HepG2 (cell line): ENCODE measurements at regions not wholly inside any gene's neighbourhood (a gene's known extent, or its start where the extent isn't known, plus 50 kb on each side); places are given as distances from the start of the nearest gene placed in this dataset.
A peak's percentile ranks its signal among the peaks of the same experiment; 100 is the strongest.

Experiments
- ATAC-seq: fragments of 200-7000 bp; cut with Tn5 transposase; 3 replicates; pipeline ENCODE4 v1.9.1; 2020; ENCODE audit warnings: mild to moderate bottlenecking, moderate library complexity
- BruUV-seq: library from RNA; stranded (reverse); fragments of 400-500 nt; replicated peaks from 2 replicates; lab custom pipeline; 2021; lab: Mats Ljungman, UMichigan
- CTCF ChIA-PET: fragments of 300-600 bp; formaldehyde crosslinking; extraction: SDS; loops from one replicate; lab custom pipeline; 2021; ENCODE audit warnings: low total read pairs, inconsistent platforms, low intra/inter-chr PET ratio; lab: Yijun Ruan, JAX
- POLR2A ChIA-PET: fragments of 350-600 bp; sonication (Branson Sonifier 250); formaldehyde crosslinking; loops from one replicate; lab custom pipeline; 2020; ENCODE audit warnings: antibody characterized with exemption, inconsistent platforms; lab: Yijun Ruan, JAX
- DNase-seq: peaks from one replicate; pipeline ENCODE4 v3.0.0-alpha.2; 2015; ENCODE audit warnings: low spot score
- FAIRE-seq: peaks from 3 replicates; lab custom pipeline; 2011; peaks lifted over from hg19 to GRCh38; lab: Jason Lieb, UNC
- H2AFZ ChIP-seq: one replicate; pipeline ENCODE4 v1.6.1; 2011; ENCODE audit warnings: low read length, inconsistent platforms
- H3K27ac ChIP-seq: fragments of 300-600 bp; 3 replicates; pipeline ENCODE4 v1.8.0; 2011; ENCODE audit warnings: mixed run types, mild to moderate bottlenecking, mixed read lengths, low read length, inconsistent platforms; ENCODE audit not compliant: insufficient read depth; ENCODE audit errors: extremely low read length
- H3K27me3 ChIP-seq, 2 experiments: fragments of 200-600 bp in 1 of 2; 2 replicates in 1 of 2; 3 replicates in 1 of 2; pipeline versions ENCODE4 v1.6.0 to v1.8.0; 2011; ENCODE audit warnings: low read length in 2 of 2, mild to moderate bottlenecking in 2 of 2, moderate library complexity in 2 of 2, inconsistent platforms in 1 of 2; ENCODE audit not compliant: insufficient read depth in 2 of 2, control insufficient read depth in 1 of 2
- H3K36me3 ChIP-seq, 2 experiments: fragments of 200-600 bp in 1 of 2; replicated peaks in 1 of 2; 2 replicates in 1 of 2; 3 replicates in 1 of 2; pipeline versions ENCODE4 v1.5.1 to v1.8.0; 2011; ENCODE audit warnings: low read length in 2 of 2, inconsistent platforms in 1 of 2; ENCODE audit not compliant: insufficient read depth in 2 of 2, control insufficient read depth in 1 of 2
- H3K4me1 ChIP-seq: 2 replicates; pipeline ENCODE4 v1.5.1; 2012; ENCODE audit warnings: low read length, inconsistent platforms; ENCODE audit not compliant: insufficient read depth
- H3K4me2 ChIP-seq: 2 replicates; pipeline ENCODE4 v1.6.0; 2011; ENCODE audit warnings: low read depth, low read length, inconsistent platforms
- H3K4me3 ChIP-seq, 3 experiments: fragments of 200-600 bp in 1 of 3; sonication (generic), shearing (Covaris generic) in 1 of 3; replicated peaks in 1 of 3; 2 replicates each; pipeline ENCODE4 v1.5.1; 2011 to 2016; ENCODE audit warnings: low read length in 3 of 3, inconsistent platforms in 2 of 3, low read depth in 2 of 3, mild to moderate bottlenecking in 2 of 3, control low read depth in 1 of 3, mixed read lengths in 1 of 3; ENCODE audit not compliant: insufficient read depth in 1 of 3
- H3K79me2 ChIP-seq: one replicate; pipeline ENCODE4 v1.6.1; 2011; ENCODE audit warnings: low read length, inconsistent platforms; ENCODE audit not compliant: insufficient read depth
- H3K9ac ChIP-seq: 2 replicates; pipeline ENCODE4 v1.6.0; 2011; ENCODE audit warnings: mild to moderate bottlenecking, low read depth, low read length, inconsistent platforms; ENCODE audit not compliant: insufficient read depth
- H3K9me3 ChIP-seq: 2 replicates; pipeline ENCODE4 v1.5.1; 2012; ENCODE audit warnings: mild to moderate bottlenecking, low read length
- H4K20me1 ChIP-seq: 2 replicates; pipeline ENCODE4 v1.6.0; 2011; ENCODE audit warnings: inconsistent platforms, mild to moderate bottlenecking, low read length, moderate library complexity; ENCODE audit not compliant: insufficient read depth
- ASH2L ChIP-seq: fragments of 300-600, 200-600 bp; sonication (generic); IDR thresholded peaks from 2 replicates; pipeline ENCODE4 v1.7.0; 2017; ENCODE audit warnings: low read depth, mild to moderate bottlenecking, moderate library complexity, mixed read lengths, low read length; ENCODE audit not compliant: insufficient read length
- GTF3A ChIP-seq: sonication (generic); formaldehyde crosslinking; conservative IDR thresholded peaks from 2 replicates; pipeline ENCODE4 v1.4.0; 2020; ENCODE audit warnings: mild to moderate bottlenecking, missing genetic modification reagents
- HES4 ChIP-seq: sonication (generic); formaldehyde crosslinking; IDR thresholded peaks from 2 replicates; pipeline ENCODE4 v1.9.0; 2021; ENCODE audit warnings: mild to moderate bottlenecking, missing genetic modification reagents, borderline replicate concordance
- MAFK ChIP-seq, 2 experiments: IDR thresholded peaks in 1 of 2; conservative IDR thresholded peaks in 1 of 2; 2 replicates each; pipeline ENCODE4 v1.6.1; 2011; ENCODE audit warnings: improper control_type of control experiment in 2 of 2, low read length in 2 of 2
- NFRKB ChIP-seq: fragments of 450-650 bp; IDR thresholded peaks from 2 replicates; pipeline ENCODE4 v1.6.1; 2017
- NONO ChIP-seq, 2 experiments: fragments of 450-650 bp in 1 of 2; sonication (generic) in 1 of 2; formaldehyde crosslinking in 1 of 2; IDR thresholded peaks in 1 of 2; conservative IDR thresholded peaks in 1 of 2; 2 replicates each; pipeline versions ENCODE4 v1.6.1 to v1.8.0; 2017 to 2022; ENCODE audit warnings: mild to moderate bottlenecking in 1 of 2, missing genetic modification reagents in 1 of 2, moderate library complexity in 1 of 2
- ZFP36L2 ChIP-seq: sonication (generic); formaldehyde crosslinking; IDR thresholded peaks from 2 replicates; pipeline ENCODE4 v1.4.0; 2020; ENCODE audit warnings: missing genetic modification reagents
- ZNF317 ChIP-seq: sonication (generic); formaldehyde crosslinking; IDR thresholded peaks from 2 replicates; pipeline ENCODE4 v1.5.0; 2020; ENCODE audit warnings: mild to moderate bottlenecking, missing genetic modification reagents
- WGBS: methylation state at CpG from one replicate; pipeline ENCODE4 v1.1.6; 2017; ENCODE audit warnings: low lambda C conversion rate; 5-methylcytosine and 5-hydroxymethylcytosine counted together
- in situ Hi-C: cut with HindIII; loops from 2 replicates; pipeline ENCODE4 v1.10.0; 2017; ENCODE audit warnings: low pct_unique_long_range_greater_than_20kb; ENCODE audit not compliant: extremely low pct_ligation_motif_present
- intact Hi-C: fragments of 100-400 bp; cut with micrococcal nuclease; formaldehyde crosslinking; loops from one replicate; pipeline ENCODE4 v1.10.0; 2022; ENCODE audit not compliant: unreplicated experiment
- TF ChIP-seq, protein P1 (sequence below): sonication (generic); formaldehyde crosslinking; IDR thresholded peaks from 2 replicates; pipeline ENCODE4 v1.4.0; 2020; ENCODE audit warnings: mild to moderate bottlenecking, missing genetic modification reagents
- TF ChIP-seq, protein P2 (sequence below): IDR thresholded peaks from 2 replicates; pipeline ENCODE4 v1.6.1; 2016; ENCODE audit warnings: low read depth, missing genetic modification reagents, missing compliant biosample characterization

DNA sequence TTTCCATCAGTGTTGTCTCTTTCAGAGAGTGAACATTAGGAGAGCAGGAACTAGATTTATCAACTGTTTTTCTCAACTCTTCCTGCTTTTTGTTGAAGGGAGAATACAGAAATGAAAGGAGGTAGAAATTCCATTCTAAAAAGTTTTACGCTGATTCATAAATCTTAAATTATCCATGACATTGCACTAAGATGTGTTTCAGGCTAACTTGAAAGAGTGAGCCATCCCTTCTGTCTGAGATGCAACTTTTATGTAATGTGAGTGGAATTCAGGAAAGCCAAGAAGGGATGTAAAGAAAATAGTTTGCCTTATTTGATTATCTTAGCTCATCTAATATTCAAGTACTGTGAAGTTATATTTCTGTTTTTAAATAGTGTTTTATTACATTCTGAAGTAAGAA is 349.5 kb upstream of the RGS6 start:
- ATAC-seq (no peak), DNase-seq (no peak), FAIRE-seq (no peak)
- Histone ChIP-seq H3K4me1 (peaks cover 18% of the 10 kb centered on the region), H3K4me2 (no peak overlapping the region), H3K36me3 (0 out of 5 replicates have a peak, but pooled peaks cover 0 to under 1% of the 10 kb centered on the region in 2 experiments), H2AFZ (no peak overlapping the region), H3K27me3 (no peaks in the 10 kb centered on the region), H3K4me3 (no peak overlapping the region), H3K27ac (no peak overlapping the region), H4K20me1 (no peaks in the 10 kb centered on the region; the same call in 1 of the 2 replicates), H3K79me2 (no peaks in the 10 kb centered on the region), H3K9me3 (no peaks in the 10 kb centered on the region), H3K9ac (no peak overlapping the region)
- in situ Hi-C loops (no loop called here), intact Hi-C loops (no loop called here)
- CTCF ChIA-PET: no interaction called here
- no TSS peak for BruUV-seq
- WGBS: 100% methylated on average over 1 of the region's 1 CpG
- TF ChIP-seq GTF3A (CRISPR knock-in tag): no peak
- TF ChIP-seq MAFK (conservative IDR thresholded peaks at IDR 0.05 in 1 of 2, IDR thresholded peaks at IDR 0.05 in 1 of 2; ENCODE audit: low read length in 2 of 2): 0 out of 4 replicates have a peak, but pooled peaks of 1 of the 2 experiments have one; percentile 3
- POLR2A ChIA-PET: interaction anchor here (0.5 kb wide), 1 partner anchor 24 kb away, joined by 3 read pairs; no protein-coding TSS in a partner anchor

GRCh38 chr14:71583194-71583593 is 349.0 kb upstream of the RGS6 start:
- WGBS: 100% methylated on average over 2 of the region's 2 CpGs
- no peak for FAIRE-seq
- TF ChIP-seq, protein P1, sequence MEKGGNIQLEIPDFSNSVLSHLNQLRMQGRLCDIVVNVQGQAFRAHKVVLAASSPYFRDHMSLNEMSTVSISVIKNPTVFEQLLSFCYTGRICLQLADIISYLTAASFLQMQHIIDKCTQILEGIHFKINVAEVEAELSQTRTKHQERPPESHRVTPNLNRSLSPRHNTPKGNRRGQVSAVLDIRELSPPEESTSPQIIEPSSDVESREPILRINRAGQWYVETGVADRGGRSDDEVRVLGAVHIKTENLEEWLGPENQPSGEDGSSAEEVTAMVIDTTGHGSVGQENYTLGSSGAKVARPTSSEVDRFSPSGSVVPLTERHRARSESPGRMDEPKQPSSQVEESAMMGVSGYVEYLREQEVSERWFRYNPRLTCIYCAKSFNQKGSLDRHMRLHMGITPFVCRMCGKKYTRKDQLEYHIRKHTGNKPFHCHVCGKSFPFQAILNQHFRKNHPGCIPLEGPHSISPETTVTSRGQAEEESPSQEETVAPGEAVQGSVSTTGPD (CRISPR knock-in tag): no peak
- TF ChIP-seq, protein P2, sequence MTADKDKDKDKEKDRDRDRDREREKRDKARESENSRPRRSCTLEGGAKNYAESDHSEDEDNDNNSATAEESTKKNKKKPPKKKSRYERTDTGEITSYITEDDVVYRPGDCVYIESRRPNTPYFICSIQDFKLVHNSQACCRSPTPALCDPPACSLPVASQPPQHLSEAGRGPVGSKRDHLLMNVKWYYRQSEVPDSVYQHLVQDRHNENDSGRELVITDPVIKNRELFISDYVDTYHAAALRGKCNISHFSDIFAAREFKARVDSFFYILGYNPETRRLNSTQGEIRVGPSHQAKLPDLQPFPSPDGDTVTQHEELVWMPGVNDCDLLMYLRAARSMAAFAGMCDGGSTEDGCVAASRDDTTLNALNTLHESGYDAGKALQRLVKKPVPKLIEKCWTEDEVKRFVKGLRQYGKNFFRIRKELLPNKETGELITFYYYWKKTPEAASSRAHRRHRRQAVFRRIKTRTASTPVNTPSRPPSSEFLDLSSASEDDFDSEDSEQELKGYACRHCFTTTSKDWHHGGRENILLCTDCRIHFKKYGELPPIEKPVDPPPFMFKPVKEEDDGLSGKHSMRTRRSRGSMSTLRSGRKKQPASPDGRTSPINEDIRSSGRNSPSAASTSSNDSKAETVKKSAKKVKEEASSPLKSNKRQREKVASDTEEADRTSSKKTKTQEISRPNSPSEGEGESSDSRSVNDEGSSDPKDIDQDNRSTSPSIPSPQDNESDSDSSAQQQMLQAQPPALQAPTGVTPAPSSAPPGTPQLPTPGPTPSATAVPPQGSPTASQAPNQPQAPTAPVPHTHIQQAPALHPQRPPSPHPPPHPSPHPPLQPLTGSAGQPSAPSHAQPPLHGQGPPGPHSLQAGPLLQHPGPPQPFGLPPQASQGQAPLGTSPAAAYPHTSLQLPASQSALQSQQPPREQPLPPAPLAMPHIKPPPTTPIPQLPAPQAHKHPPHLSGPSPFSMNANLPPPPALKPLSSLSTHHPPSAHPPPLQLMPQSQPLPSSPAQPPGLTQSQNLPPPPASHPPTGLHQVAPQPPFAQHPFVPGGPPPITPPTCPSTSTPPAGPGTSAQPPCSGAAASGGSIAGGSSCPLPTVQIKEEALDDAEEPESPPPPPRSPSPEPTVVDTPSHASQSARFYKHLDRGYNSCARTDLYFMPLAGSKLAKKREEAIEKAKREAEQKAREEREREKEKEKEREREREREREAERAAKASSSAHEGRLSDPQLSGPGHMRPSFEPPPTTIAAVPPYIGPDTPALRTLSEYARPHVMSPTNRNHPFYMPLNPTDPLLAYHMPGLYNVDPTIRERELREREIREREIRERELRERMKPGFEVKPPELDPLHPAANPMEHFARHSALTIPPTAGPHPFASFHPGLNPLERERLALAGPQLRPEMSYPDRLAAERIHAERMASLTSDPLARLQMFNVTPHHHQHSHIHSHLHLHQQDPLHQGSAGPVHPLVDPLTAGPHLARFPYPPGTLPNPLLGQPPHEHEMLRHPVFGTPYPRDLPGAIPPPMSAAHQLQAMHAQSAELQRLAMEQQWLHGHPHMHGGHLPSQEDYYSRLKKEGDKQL (CRISPR knock-in tag): no peak
- TF ChIP-seq ZFP36L2 (CRISPR knock-in tag) (no peak), ASH2L (no peak), NFRKB (no peak), HES4 (CRISPR knock-in tag) (no peak), NONO (IDR thresholded peaks at IDR 0.05) (no peak), NONO (CRISPR knock-in tag; conservative IDR thresholded peaks at IDR 0.05) (no peak), ZNF317 (CRISPR knock-in tag) (no peak)

More at GRCh38 chr14:71583194-71583593, 349.0 kb upstream of the RGS6 start:
- BruUV-seq: no TSS peak
- Histone ChIP-seq H3K9ac (no peak overlapping the region), H3K4me3 (no peak overlapping the region), H3K36me3 (0 out of 5 replicates have a peak, but pooled peaks cover 0 to 5% of the 10 kb centered on the region in 2 experiments), H3K27ac (no peak overlapping the region), H3K4me1 (peaks cover 18% of the 10 kb centered on the region), H3K27me3 (no peaks in the 10 kb centered on the region), H4K20me1 (no peaks in the 10 kb centered on the region; the same call in 1 of the 2 replicates), H3K9me3 (no peaks in the 10 kb centered on the region), H3K4me2 (no peak overlapping the region), H2AFZ (no peak overlapping the region), H3K79me2 (no peaks in the 10 kb centered on the region)
- ChIA-PET POLR2A (interaction anchor here (0.5 kb wide), 1 partner anchor 24 kb away, joined by 3 read pairs; no protein-coding TSS in a partner anchor), CTCF (no interaction called here)
- DNase-seq (no peak), ATAC-seq (no peak)
- in situ Hi-C loops (no loop called here), intact Hi-C loops (no loop called here)
